ENCODE measurements at regions not wholly inside any gene's neighbourhood (a gene's known extent, or its start where the extent isn't known, plus 50 kb on each side); places are given as distances from the start of the nearest gene placed in this dataset.

DNA sequence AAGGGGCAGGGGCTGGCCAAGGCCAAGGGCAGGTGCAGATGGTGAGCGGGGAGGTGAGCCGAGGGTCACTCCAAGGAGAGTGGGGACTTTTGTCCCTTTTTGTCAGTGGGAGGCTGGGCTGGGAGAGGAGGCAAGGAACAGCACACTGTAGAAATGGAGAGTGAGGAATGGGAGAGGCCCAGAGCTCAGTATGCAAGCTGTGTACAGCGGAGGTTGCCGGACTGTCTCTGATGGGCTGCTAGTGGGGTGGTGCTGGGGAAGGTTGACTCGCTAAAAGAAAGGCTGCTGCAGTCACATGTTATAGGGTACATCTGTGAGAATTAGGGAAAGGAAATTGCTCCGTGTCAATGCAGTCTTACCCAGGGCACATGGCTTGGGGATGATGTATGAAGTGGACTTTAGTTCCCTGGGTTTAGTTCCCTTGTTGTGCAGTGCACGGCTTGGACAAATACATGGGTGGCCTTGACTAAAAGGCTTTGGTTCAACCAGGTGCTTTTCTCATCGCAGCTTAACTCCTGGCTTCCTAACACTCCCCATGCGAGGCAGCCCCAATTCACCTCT lies 57.1 kb upstream of the STX18 start:
- BruUV-seq (replicated peaks) = no TSS peak
- Histone ChIP-seq H2AFZ (ENCODE audit: control insufficient read depth, low read depth, low read length) (no peak overlapping the region), H3K27ac (ENCODE audit: control insufficient read depth, insufficient read depth) (no peak overlapping the region), H3K9ac (ENCODE audit: control insufficient read depth, insufficient read depth, low read length) (no peak overlapping the region), H3K4me3 (no peak overlapping the region), H4K20me1 (ENCODE audit: control insufficient read depth, insufficient read depth) (no peaks in the 10 kb centered on the region), H3K36me3 (ENCODE audit: control insufficient read depth in 2 of 2, insufficient read depth in 2 of 2, low read length in 1 of 2) (no peaks in the 10 kb centered on the region), H3K27me3 (replicated peaks in 1 of 2; ENCODE audit: control insufficient read depth in 2 of 2, insufficient read depth in 2 of 2, low read length in 1 of 2) (no peaks in the 10 kb centered on the region), H3K4me2 (ENCODE audit: control insufficient read depth, insufficient read depth) (no peak overlapping the region), H3K79me2 (ENCODE audit: control insufficient read depth, insufficient read depth, low read length) (no peaks in the 10 kb centered on the region), H3K9me3 (replicated peaks; ENCODE audit: control insufficient read depth, insufficient read depth, low read length) (no peaks in the 10 kb centered on the region; the same call in none of the 3 replicates), H3K4me1 (ENCODE audit: control insufficient read depth, insufficient read depth, low read length) (no peaks in the 10 kb centered on the region)
- ATAC-seq (no peak), FAIRE-seq (no peak), DNase-seq (ENCODE audit: low read depth, low spot score) (no peak)
- TF ChIP-seq, protein P1, sequence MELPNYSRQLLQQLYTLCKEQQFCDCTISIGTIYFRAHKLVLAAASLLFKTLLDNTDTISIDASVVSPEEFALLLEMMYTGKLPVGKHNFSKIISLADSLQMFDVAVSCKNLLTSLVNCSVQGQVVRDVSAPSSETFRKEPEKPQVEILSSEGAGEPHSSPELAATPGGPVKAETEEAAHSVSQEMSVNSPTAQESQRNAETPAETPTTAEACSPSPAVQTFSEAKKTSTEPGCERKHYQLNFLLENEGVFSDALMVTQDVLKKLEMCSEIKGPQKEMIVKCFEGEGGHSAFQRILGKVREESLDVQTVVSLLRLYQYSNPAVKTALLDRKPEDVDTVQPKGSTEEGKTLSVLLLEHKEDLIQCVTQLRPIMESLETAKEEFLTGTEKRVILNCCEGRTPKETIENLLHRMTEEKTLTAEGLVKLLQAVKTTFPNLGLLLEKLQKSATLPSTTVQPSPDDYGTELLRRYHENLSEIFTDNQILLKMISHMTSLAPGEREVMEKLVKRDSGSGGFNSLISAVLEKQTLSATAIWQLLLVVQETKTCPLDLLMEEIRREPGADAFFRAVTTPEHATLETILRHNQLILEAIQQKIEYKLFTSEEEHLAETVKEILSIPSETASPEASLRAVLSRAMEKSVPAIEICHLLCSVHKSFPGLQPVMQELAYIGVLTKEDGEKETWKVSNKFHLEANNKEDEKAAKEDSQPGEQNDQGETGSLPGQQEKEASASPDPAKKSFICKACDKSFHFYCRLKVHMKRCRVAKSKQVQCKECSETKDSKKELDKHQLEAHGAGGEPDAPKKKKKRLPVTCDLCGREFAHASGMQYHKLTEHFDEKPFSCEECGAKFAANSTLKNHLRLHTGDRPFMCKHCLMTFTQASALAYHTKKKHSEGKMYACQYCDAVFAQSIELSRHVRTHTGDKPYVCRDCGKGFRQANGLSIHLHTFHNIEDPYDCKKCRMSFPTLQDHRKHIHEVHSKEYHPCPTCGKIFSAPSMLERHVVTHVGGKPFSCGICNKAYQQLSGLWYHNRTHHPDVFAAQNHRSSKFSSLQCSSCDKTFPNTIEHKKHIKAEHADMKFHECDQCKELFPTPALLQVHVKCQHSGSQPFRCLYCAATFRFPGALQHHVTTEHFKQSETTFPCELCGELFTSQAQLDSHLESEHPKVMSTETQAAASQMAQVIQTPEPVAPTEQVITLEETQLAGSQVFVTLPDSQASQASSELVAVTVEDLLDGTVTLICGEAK (IDR thresholded peaks at IDR 0.05; ENCODE audit: borderline replicate concordance) = no peak
- TF ChIP-seq, protein P2, sequence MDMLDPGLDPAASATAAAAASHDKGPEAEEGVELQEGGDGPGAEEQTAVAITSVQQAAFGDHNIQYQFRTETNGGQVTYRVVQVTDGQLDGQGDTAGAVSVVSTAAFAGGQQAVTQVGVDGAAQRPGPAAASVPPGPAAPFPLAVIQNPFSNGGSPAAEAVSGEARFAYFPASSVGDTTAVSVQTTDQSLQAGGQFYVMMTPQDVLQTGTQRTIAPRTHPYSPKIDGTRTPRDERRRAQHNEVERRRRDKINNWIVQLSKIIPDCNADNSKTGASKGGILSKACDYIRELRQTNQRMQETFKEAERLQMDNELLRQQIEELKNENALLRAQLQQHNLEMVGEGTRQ (IDR thresholded peaks at IDR 0.05; ENCODE audit: borderline replicate concordance, low read depth, low read length) = no peak
- TF ChIP-seq RAD21 (IDR thresholded peaks at IDR 0.05; ENCODE audit: insufficient read depth, low read depth, low read length) (no peak), PML (IDR thresholded peaks at IDR 0.05; ENCODE audit: low read length) (no peak), IRF4 (IDR thresholded peaks at IDR 0.05; ENCODE audit: low read depth, low read length) (no peak)
- TF ChIP-seq, protein P3, sequence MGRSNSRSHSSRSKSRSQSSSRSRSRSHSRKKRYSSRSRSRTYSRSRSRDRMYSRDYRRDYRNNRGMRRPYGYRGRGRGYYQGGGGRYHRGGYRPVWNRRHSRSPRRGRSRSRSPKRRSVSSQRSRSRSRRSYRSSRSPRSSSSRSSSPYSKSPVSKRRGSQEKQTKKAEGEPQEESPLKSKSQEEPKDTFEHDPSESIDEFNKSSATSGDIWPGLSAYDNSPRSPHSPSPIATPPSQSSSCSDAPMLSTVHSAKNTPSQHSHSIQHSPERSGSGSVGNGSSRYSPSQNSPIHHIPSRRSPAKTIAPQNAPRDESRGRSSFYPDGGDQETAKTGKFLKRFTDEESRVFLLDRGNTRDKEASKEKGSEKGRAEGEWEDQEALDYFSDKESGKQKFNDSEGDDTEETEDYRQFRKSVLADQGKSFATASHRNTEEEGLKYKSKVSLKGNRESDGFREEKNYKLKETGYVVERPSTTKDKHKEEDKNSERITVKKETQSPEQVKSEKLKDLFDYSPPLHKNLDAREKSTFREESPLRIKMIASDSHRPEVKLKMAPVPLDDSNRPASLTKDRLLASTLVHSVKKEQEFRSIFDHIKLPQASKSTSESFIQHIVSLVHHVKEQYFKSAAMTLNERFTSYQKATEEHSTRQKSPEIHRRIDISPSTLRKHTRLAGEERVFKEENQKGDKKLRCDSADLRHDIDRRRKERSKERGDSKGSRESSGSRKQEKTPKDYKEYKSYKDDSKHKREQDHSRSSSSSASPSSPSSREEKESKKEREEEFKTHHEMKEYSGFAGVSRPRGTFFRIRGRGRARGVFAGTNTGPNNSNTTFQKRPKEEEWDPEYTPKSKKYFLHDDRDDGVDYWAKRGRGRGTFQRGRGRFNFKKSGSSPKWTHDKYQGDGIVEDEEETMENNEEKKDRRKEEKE (IDR thresholded peaks at IDR 0.05) = no peak
- ChIA-PET POLR2A (no interaction called here), CTCF (no interaction called here), RAD21 (ENCODE audit: unreplicated experiment) (no interaction called here), SMC1A (ENCODE audit: uncharacterized antibody, unreplicated experiment) (no interaction called here)
- in situ Hi-C loops (cut with MboI) (no loop called here), intact Hi-C loops (cut with micrococcal nuclease; ENCODE audit: unreplicated experiment) (no loop called here)
- 97% methylated on average over 9 of the region's 9 CpGs for WGBS (ENCODE audit: insufficient coverage, insufficient replicate concordance, low lambda C conversion rate, missing lambda C conversion rate)

Measured in GM12878 (cell line).